ENCODE measurements at regions not wholly inside any gene's neighbourhood (a gene's known extent, or its start where the extent isn't known, plus 50 kb on each side); places are given as distances from the start of the nearest gene placed in this dataset.

- peaks cover 9% of the 10 kb centered on the region for H3K27me3 ChIP-seq (replicated peaks; ENCODE audit: control insufficient read depth, insufficient read depth, low read length)
- H3K9me3 ChIP-seq (ENCODE audit: control insufficient read depth, low read length), result peaks cover 4% of the 10 kb centered on the region
- H3K9ac ChIP-seq (ENCODE audit: low read length), result no peak overlapping the region
- no peak for DNase-seq (ENCODE audit: low read depth)
- H3K36me3 ChIP-seq (ENCODE audit: control insufficient read depth, insufficient read depth, low read length, severe bottlenecking), result no peaks in the 10 kb centered on the region
- no peak overlapping the region for H3K4me3 ChIP-seq (ENCODE audit: low read length)
- peaks cover 8% of the 10 kb centered on the region for H3K4me1 ChIP-seq (ENCODE audit: control insufficient read depth, insufficient read depth, low read length)
These were observed 240.1 kb upstream of the IGF1R start for GRCh38 chr15:98408231-98408630.

DNA sequence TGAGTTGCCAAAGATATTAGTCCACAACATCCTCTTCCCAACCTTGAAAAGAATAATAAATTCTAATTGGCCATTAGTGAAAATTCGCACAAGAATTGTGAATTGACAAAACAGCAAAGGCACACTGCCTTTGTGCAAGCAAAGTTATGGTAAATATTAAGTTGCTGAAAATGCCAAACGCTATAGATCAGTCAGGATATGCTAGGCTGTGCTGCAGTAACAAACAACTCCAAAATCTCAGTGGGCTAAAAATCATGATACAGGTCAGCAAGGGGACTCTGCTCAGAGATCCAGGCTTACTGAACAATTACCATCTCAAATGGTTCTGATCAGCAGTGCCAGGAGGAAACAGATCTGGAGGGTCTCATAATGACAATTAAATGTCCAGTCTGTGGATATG lies 238.0 kb upstream of the IGF1R start:
- Histone ChIP-seq H3K4me1 (ENCODE audit: control insufficient read depth, insufficient read depth, low read length) (peaks cover 16% of the 10 kb centered on the region), H3K9ac (ENCODE audit: low read length) (no peak overlapping the region), H3K9me3 (ENCODE audit: control insufficient read depth, low read length) (peaks cover 4% of the 10 kb centered on the region), H3K27me3 (replicated peaks; ENCODE audit: control insufficient read depth, insufficient read depth, low read length) (peaks cover 8% of the 10 kb centered on the region), H3K36me3 (ENCODE audit: control insufficient read depth, insufficient read depth, low read length, severe bottlenecking) (no peaks in the 10 kb centered on the region), H3K4me3 (ENCODE audit: low read length) (no peak overlapping the region)
- no peak for DNase-seq (ENCODE audit: low read depth)

DNA sequence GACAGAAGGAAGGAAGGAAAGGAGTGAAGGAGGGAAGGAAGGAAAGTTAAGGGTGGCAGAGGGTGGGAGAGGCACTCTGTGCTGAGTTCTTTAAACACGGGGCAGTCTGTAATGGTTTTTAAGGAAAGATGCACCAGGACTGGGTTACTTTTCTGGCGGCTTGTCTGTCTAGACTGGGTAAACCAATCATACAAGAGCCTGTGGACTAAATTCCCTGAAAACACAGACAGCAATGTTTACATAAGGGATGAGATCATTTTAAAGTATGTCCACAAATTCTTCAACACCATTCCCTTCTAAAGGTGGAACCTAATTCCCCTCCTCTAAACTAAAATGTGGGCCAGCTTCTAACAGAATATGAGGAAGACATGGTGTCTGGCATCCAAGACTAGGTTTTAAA lies 235.5 kb upstream of the IGF1R start:
- H3K4me3 ChIP-seq (ENCODE audit: low read length), result no peak overlapping the region
- peaks cover 3% of the 10 kb centered on the region for H3K27me3 ChIP-seq (replicated peaks; ENCODE audit: control insufficient read depth, insufficient read depth, low read length)
- H3K36me3 ChIP-seq (ENCODE audit: control insufficient read depth, insufficient read depth, low read length, severe bottlenecking), result no peaks in the 10 kb centered on the region
- peaks cover 4% of the 10 kb centered on the region for H3K9me3 ChIP-seq (ENCODE audit: control insufficient read depth, low read length)
- H3K9ac ChIP-seq (ENCODE audit: low read length), result no peak overlapping the region
- H3K4me1 ChIP-seq (ENCODE audit: control insufficient read depth, insufficient read depth, low read length), result peaks cover 24% of the 10 kb centered on the region
- no peak for DNase-seq (ENCODE audit: low read depth)

GRCh38 chr15:98413933-98414546 lies 234.3 kb upstream of the IGF1R start:
- no peak overlapping the region for H3K4me3 ChIP-seq (ENCODE audit: low read length)
- no peaks in the 10 kb centered on the region for H3K36me3 ChIP-seq (ENCODE audit: control insufficient read depth, insufficient read depth, low read length, severe bottlenecking)
- no peak overlapping the region for H3K9ac ChIP-seq (ENCODE audit: low read length)
- H3K9me3 ChIP-seq (ENCODE audit: control insufficient read depth, low read length), result peaks cover 4% of the 10 kb centered on the region
- H3K4me1 ChIP-seq (ENCODE audit: control insufficient read depth, insufficient read depth, low read length), result peaks cover 24% of the 10 kb centered on the region
- DNase-seq (ENCODE audit: low read depth), result no peak
- peaks cover 5% of the 10 kb centered on the region for H3K27me3 ChIP-seq (replicated peaks; ENCODE audit: control insufficient read depth, insufficient read depth, low read length)

DNA sequence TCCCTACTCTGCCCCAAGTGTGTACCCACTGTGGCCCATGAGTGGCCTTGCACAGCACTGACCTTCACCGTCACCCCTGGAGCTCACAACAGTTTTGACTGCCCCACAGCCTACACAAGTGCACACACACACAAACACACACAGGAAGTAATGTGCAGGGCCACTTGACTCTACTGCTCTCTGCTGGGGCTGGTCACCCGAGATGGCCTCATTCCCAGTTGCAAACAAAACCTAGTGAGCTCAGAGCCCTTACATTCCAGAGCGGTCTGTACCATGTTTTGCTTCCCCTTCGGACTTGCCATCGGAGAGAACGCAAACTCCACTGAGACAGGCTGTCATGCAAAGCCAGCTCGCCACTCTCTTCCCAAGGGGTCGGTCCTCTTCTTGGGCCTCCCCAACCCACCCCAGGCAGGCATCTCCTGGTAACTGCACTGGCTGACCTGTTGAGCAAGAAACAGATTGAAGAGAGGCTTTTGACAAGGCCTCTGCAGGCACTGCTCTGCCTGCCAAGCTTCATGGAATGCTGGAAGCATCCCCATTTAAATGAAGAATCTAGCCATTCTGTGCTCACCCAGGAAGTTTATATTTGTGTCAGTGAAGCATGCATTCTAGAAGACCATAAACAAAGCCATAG lies 232.0 kb upstream of the IGF1R start:
- Histone ChIP-seq H3K27me3 (replicated peaks; ENCODE audit: control insufficient read depth, insufficient read depth, low read length) (peaks cover 17% of the 10 kb centered on the region), H3K9ac (ENCODE audit: low read length) (no peak overlapping the region), H3K36me3 (ENCODE audit: control insufficient read depth, insufficient read depth, low read length, severe bottlenecking) (no peaks in the 10 kb centered on the region), H3K9me3 (ENCODE audit: control insufficient read depth, low read length) (no peaks in the 10 kb centered on the region), H3K4me3 (ENCODE audit: low read length) (no peak overlapping the region), H3K4me1 (ENCODE audit: control insufficient read depth, insufficient read depth, low read length) (peaks cover 23% of the 10 kb centered on the region)
- no peak for DNase-seq (ENCODE audit: low read depth)

GRCh38 chr15:98417346-98417745 lies 231.0 kb upstream of the IGF1R start:
- Histone ChIP-seq H3K4me3 (ENCODE audit: low read length) (no peak overlapping the region), H3K27me3 (replicated peaks; ENCODE audit: control insufficient read depth, insufficient read depth, low read length) (peaks cover 26% of the 10 kb centered on the region), H3K9ac (ENCODE audit: low read length) (no peak overlapping the region), H3K4me1 (ENCODE audit: control insufficient read depth, insufficient read depth, low read length) (peaks cover 19% of the 10 kb centered on the region), H3K36me3 (ENCODE audit: control insufficient read depth, insufficient read depth, low read length, severe bottlenecking) (no peaks in the 10 kb centered on the region), H3K9me3 (ENCODE audit: control insufficient read depth, low read length) (no peaks in the 10 kb centered on the region)
- no peak for DNase-seq (ENCODE audit: low read depth)

DNA sequence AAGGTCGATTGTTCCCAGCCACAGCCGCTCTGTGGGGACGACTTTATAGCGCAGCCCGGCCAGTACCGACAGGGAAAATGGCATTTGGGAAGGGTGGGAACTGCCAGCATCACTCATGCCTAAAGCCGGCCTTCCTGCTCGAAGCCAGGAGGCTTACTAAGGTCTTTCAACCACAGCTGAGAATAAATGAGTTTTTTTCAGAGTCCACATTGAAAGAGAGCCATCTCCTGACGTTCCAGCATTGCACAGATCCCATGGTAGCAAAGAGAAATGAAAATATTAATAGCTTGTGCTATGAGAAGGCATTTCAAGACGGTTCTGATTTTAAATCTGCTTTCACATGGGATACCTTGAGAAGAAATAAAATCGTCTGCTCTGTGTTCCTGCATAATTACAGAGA lies 230.2 kb upstream of the IGF1R start:
- no peak overlapping the region for H3K9ac ChIP-seq (ENCODE audit: low read length)
- no peaks in the 10 kb centered on the region for H3K36me3 ChIP-seq (ENCODE audit: control insufficient read depth, insufficient read depth, low read length, severe bottlenecking)
- H3K27me3 ChIP-seq (replicated peaks; ENCODE audit: control insufficient read depth, insufficient read depth, low read length), result peaks cover 34% of the 10 kb centered on the region
- H3K9me3 ChIP-seq (ENCODE audit: control insufficient read depth, low read length), result no peaks in the 10 kb centered on the region
- H3K4me3 ChIP-seq (ENCODE audit: low read length), result no peak overlapping the region
- peaks cover 19% of the 10 kb centered on the region for H3K4me1 ChIP-seq (ENCODE audit: control insufficient read depth, insufficient read depth, low read length)
- DNase-seq (ENCODE audit: low read depth), result no peak

DNA sequence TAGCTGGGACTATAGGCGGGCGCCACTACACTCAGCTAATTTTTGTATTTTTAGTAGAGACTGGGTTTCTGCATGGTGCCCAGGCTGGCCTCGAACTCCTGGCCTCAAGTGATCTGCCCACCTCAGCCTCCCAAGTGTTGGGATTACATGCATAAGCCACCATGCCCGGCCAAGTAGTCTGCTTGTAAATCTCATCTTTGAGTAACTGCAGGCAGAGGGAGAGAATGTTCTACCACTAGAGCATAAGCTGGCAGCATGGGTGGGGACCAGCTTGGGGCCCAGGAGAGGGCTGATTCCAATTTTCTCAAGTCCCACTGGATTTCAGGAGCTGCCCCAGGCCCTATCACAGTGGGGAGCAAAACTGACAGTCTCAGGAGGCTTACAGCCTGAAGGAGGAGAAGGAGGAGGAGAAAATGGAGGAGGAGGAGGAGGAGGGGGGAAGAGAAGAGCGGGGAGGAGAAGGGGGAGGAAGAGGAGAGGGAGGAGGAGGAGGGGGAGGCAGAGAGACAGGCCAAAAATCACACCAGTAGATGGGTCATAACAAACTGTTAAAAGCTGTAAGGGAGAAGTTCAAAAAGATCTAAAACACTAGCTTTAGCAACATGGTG lies 229.1 kb upstream of the IGF1R start:
- Histone ChIP-seq H3K9ac (ENCODE audit: low read length) (no peak overlapping the region), H3K9me3 (ENCODE audit: control insufficient read depth, low read length) (no peaks in the 10 kb centered on the region), H3K27me3 (replicated peaks; ENCODE audit: control insufficient read depth, insufficient read depth, low read length) (peaks cover 35% of the 10 kb centered on the region), H3K4me3 (ENCODE audit: low read length) (no peak overlapping the region), H3K36me3 (ENCODE audit: control insufficient read depth, insufficient read depth, low read length, severe bottlenecking) (no peaks in the 10 kb centered on the region), H3K4me1 (ENCODE audit: control insufficient read depth, insufficient read depth, low read length) (peaks cover 12% of the 10 kb centered on the region)
- no peak for DNase-seq (ENCODE audit: low read depth)

DNA sequence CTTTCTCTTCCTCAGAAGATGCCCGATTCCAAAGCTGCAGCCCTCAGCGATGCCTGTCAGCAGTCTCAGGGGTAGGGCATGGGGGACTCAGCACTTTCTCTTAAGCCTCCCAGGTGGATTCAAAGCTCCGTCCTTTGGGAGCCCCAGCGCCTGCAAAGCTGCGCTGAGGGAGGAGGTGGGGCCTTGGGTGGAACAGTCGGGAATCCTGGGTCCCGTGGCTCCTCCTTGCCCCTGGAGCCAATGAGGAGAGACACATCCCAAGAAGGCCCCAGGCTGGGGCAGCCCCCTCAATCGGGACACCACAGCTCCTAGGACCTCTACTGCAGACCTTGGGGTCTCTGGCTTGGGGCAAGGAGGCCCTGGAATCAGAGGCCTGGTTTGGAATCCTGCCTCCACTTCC lies 227.5 kb upstream of the IGF1R start:
- H3K9me3 ChIP-seq (ENCODE audit: control insufficient read depth, low read length), result no peaks in the 10 kb centered on the region
- H3K4me1 ChIP-seq (ENCODE audit: control insufficient read depth, insufficient read depth, low read length), result peaks cover 12% of the 10 kb centered on the region
- H3K9ac ChIP-seq (ENCODE audit: low read length), result no peak overlapping the region
- no peak for DNase-seq (ENCODE audit: low read depth)
- H3K27me3 ChIP-seq (replicated peaks; ENCODE audit: control insufficient read depth, insufficient read depth, low read length), result peaks cover 47% of the 10 kb centered on the region
- H3K36me3 ChIP-seq (ENCODE audit: control insufficient read depth, insufficient read depth, low read length, severe bottlenecking), result no peaks in the 10 kb centered on the region
- no peak overlapping the region for H3K4me3 ChIP-seq (ENCODE audit: low read length)

DNA sequence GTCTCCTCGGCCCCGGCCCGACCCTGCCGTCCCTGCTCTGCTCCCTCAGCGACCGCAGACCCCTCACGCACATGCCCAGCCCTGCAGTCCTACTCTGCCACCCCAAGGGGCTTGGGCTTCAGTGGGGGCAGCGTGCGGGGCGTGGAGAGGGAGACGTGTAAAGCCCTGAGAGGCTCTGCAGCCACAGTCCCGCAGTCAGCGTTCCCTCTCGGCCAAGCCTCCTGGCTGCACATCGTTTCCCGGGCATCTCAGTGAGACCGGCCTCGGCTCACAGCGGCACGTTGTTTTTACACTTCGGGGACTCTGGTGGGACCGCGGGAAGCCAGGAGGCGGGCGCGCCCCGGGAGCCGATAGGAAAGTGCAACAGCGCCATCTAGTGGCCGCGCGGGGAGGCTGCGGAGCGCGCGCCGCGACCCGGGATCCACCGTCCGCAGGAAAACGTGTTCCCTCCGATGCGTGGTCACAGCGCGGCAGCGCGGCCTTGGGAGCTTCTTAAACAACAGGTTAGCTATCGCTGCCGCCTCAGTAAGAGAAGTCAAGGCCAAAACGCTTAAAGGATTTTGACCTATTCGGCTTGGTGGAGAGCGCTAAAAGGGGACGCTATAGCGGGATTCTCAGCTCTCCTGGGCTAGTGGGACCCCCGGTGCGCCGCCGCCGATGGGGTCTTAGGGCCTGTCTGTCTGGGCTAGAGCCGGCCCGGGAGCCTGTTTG lies 226.8 kb upstream of the IGF1R start:
- peak; percentile 85 for DNase-seq (ENCODE audit: low read depth)
- peaks cover 54% of the 10 kb centered on the region for H3K27me3 ChIP-seq (replicated peaks; ENCODE audit: control insufficient read depth, insufficient read depth, low read length)
- no peak overlapping the region for H3K9ac ChIP-seq (ENCODE audit: low read length)
- H3K4me1 ChIP-seq (ENCODE audit: control insufficient read depth, insufficient read depth, low read length), result peaks cover 8% of the 10 kb centered on the region
- no peaks in the 10 kb centered on the region for H3K9me3 ChIP-seq (ENCODE audit: control insufficient read depth, low read length)
- H3K4me3 ChIP-seq (ENCODE audit: low read length), result peak overlapping the region; percentile 38
- H3K36me3 ChIP-seq (ENCODE audit: control insufficient read depth, insufficient read depth, low read length, severe bottlenecking), result no peaks in the 10 kb centered on the region

DNA sequence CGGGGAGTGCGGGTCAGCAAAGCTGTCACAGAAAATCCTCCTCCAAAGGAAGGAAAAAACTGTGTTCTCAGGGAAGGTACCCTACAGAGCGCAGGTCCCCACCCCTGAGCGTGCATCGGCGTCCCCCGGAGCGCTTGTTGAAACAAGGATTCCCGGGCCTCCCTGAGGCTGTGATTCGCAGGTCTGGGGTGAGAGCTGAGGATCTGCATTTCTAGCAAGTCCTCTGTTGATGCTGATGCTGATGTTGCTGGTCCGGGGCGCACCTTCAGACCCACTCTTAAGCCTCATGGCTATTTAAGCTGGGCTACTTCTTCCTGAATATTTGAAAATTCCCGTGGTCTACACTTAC lies 226.2 kb upstream of the IGF1R start:
- no peak for DNase-seq (ENCODE audit: low read depth)
- Histone ChIP-seq H3K27me3 (replicated peaks; ENCODE audit: control insufficient read depth, insufficient read depth, low read length) (peaks cover 59% of the 10 kb centered on the region), H3K36me3 (ENCODE audit: control insufficient read depth, insufficient read depth, low read length, severe bottlenecking) (no peaks in the 10 kb centered on the region), H3K9me3 (ENCODE audit: control insufficient read depth, low read length) (no peaks in the 10 kb centered on the region), H3K4me3 (ENCODE audit: low read length) (no peak overlapping the region), H3K4me1 (ENCODE audit: control insufficient read depth, insufficient read depth, low read length) (peaks cover 4% of the 10 kb centered on the region), H3K9ac (ENCODE audit: low read length) (no peak overlapping the region)
